H1 (cell line): ENCODE measurements at regions not wholly inside any gene's neighbourhood (a gene's known extent, or its start where the extent isn't known, plus 50 kb on each side); places are given as distances from the start of the nearest gene placed in this dataset.

ENCODE experiments used
- CTCF ChIA-PET: fragments of 300-600 bp; sonication (Branson Sonifier 250); formaldehyde crosslinking; loops from one replicate; lab custom pipeline; 2021; ENCODE audit not compliant: partially characterized antibody; lab: Charles Lee
- POLR2A ChIA-PET: fragments of 300-600 bp; sonication (Branson Sonifier 250); formaldehyde crosslinking; loops from one replicate; lab custom pipeline; 2021; ENCODE audit warnings: inconsistent platforms; ENCODE audit not compliant: partially characterized antibody; lab: Charles Lee
- DNase-seq, 2 experiments: peaks; one replicate each; pipeline versions ENCODE4 v3.0.0 to v3.0.0-alpha.2; 2010 to 2022; ENCODE audit warnings: low spot score in 2 of 2, low read depth in 1 of 2, mixed read lengths in 1 of 2
- FAIRE-seq: peaks from 2 replicates; lab custom pipeline; 2011; peaks lifted over from hg19 to GRCh38; lab: Jason Lieb, UNC
- H2AFZ ChIP-seq: 2 replicates; pipeline ENCODE4 v1.8.1; 2012; ENCODE audit warnings: low read length, inconsistent platforms
- H2AK5ac ChIP-seq: 2 replicates; pipeline ENCODE4 v1.6.1; 2013; ENCODE audit warnings: low read depth, low read length
- H2BK120ac ChIP-seq: replicated peaks from 2 replicates; pipeline ENCODE3; 2013; ENCODE audit warnings: low read depth, low read length, inconsistent platforms
- H2BK12ac ChIP-seq: 2 replicates; pipeline ENCODE4 v1.6.1; 2013; ENCODE audit warnings: low read depth, low read length
- H2BK15ac ChIP-seq: 2 replicates; pipeline ENCODE4 v1.6.1; 2013; ENCODE audit warnings: low read length
- H2BK20ac ChIP-seq: 2 replicates; pipeline ENCODE4 v1.6.1; 2013; ENCODE audit warnings: low read length
- H2BK5ac ChIP-seq: 2 replicates; pipeline ENCODE4 v1.6.1; 2013; ENCODE audit warnings: low read depth, low read length
- H3K14ac ChIP-seq: 2 replicates; pipeline ENCODE4 v1.6.1; 2013; ENCODE audit warnings: inconsistent platforms; ENCODE audit not compliant: insufficient read length
- H3K18ac ChIP-seq: 2 replicates; pipeline ENCODE4 v1.6.1; 2013; ENCODE audit warnings: low read length; ENCODE audit errors: extremely low read depth
- H3K23ac ChIP-seq: 2 replicates; pipeline ENCODE4 v1.6.1; 2013; ENCODE audit warnings: inconsistent platforms; ENCODE audit not compliant: insufficient read length
- H3K23me2 ChIP-seq: 2 replicates; pipeline ENCODE4 v1.6.1; 2013; ENCODE audit warnings: low read depth, low read length
- H3K27ac ChIP-seq: 2 replicates; pipeline ENCODE4 v1.6.1; 2011; ENCODE audit warnings: low read depth, low read length, inconsistent platforms
- H3K27me3 ChIP-seq, 4 experiments: replicated peaks in 1 of 4; 1 replicate in 1 of 4; 2 replicates in 3 of 4; pipeline versions ENCODE4 v1.6.1 to v1.8.1; 2011 to 2013; ENCODE audit warnings: low read length in 3 of 4, mild to moderate bottlenecking in 3 of 4, inconsistent platforms in 2 of 4, mixed read lengths in 2 of 4, moderate library complexity in 1 of 4; ENCODE audit not compliant: control insufficient read depth in 3 of 4, insufficient read depth in 3 of 4; ENCODE audit errors: extremely low read depth in 1 of 4
- H3K36me3 ChIP-seq, 4 experiments: 2 replicates each; pipeline versions ENCODE4 v1.6.1 to v1.8.1; 2011 to 2013; ENCODE audit warnings: mild to moderate bottlenecking in 4 of 4, low read length in 3 of 4, moderate library complexity in 2 of 4, control low read depth in 1 of 4, inconsistent platforms in 1 of 4; ENCODE audit not compliant: insufficient read depth in 4 of 4, control insufficient read depth in 2 of 4
- H3K4ac ChIP-seq: replicated peaks from 2 replicates; pipeline ENCODE3; 2013; ENCODE audit warnings: low read length, low read depth, mixed read lengths, inconsistent platforms; ENCODE audit not compliant: insufficient read length
- H3K4me1 ChIP-seq, 4 experiments: replicated peaks in 1 of 4; 1 replicate in 1 of 4; 2 replicates in 3 of 4; pipeline versions ENCODE4 v1.6.1 to v1.8.1; 2011 to 2013; ENCODE audit warnings: low read length in 3 of 4, inconsistent platforms in 2 of 4, mixed read lengths in 1 of 4; ENCODE audit not compliant: insufficient read depth in 4 of 4, control insufficient read depth in 3 of 4
- H3K4me2 ChIP-seq, 2 experiments: 2 replicates each; pipeline versions ENCODE4 v1.6.1 to v1.8.1; 2011 to 2013; ENCODE audit warnings: low read depth in 2 of 2, low read length in 2 of 2, control low read depth in 1 of 2, inconsistent platforms in 1 of 2, mild to moderate bottlenecking in 1 of 2; ENCODE audit not compliant: insufficient read depth in 1 of 2
- H3K4me3 ChIP-seq, 4 experiments: fragments of 200-600, 300-600 bp in 1 of 4; sonication (generic), shearing (Covaris generic), sonication (Bioruptor Twin) in 1 of 4; 2 replicates each; pipeline versions ENCODE4 v1.5.1 to v1.8.1; 2011 to 2016; ENCODE audit warnings: low read length in 4 of 4, low read depth in 3 of 4, control low read depth in 2 of 4, inconsistent platforms in 2 of 4, mild to moderate bottlenecking in 2 of 4, mixed read lengths in 1 of 4, moderate library complexity in 1 of 4; ENCODE audit not compliant: insufficient read depth in 2 of 4; ENCODE audit errors: extremely low read depth in 1 of 4
- H3K56ac ChIP-seq: replicated peaks from 2 replicates; pipeline ENCODE3; 2013; ENCODE audit warnings: low read depth, mild to moderate bottlenecking, mixed read lengths, low read length, inconsistent platforms; ENCODE audit not compliant: insufficient read length
- H3K79me1 ChIP-seq: 2 replicates; pipeline ENCODE4 v1.6.1; 2013; ENCODE audit warnings: low read depth, low read length, control low read depth
- H3K79me2 ChIP-seq, 2 experiments: 2 replicates each; pipeline versions ENCODE4 v1.6.1 to v1.8.1; 2012 to 2013; ENCODE audit warnings: low read length in 2 of 2, mild to moderate bottlenecking in 2 of 2, inconsistent platforms in 1 of 2; ENCODE audit not compliant: insufficient read depth in 2 of 2, control insufficient read depth in 1 of 2
- H3K9ac ChIP-seq, 4 experiments: replicated peaks in 1 of 4; 1 replicate in 1 of 4; 2 replicates in 3 of 4; pipeline versions ENCODE4 v1.6.1 to v1.8.1; 2011 to 2013; ENCODE audit warnings: low read depth in 3 of 4, low read length in 3 of 4, control low read depth in 2 of 4, mild to moderate bottlenecking in 2 of 4, moderate library complexity in 2 of 4, inconsistent platforms in 1 of 4; ENCODE audit errors: extremely low read depth in 1 of 4
- H3K9me3 ChIP-seq, 2 experiments: 2 replicates each; pipeline versions ENCODE4 v1.6.1 to v1.8.1; 2012 to 2013; ENCODE audit warnings: mild to moderate bottlenecking in 2 of 2, moderate library complexity in 2 of 2, control low read depth in 1 of 2, inconsistent platforms in 1 of 2, low read depth in 1 of 2, low read length in 1 of 2, mixed read lengths in 1 of 2; ENCODE audit not compliant: insufficient read depth in 2 of 2
- H4K20me1 ChIP-seq, 2 experiments: replicated peaks in 1 of 2; 2 replicates each; pipeline versions ENCODE3 to v1.8.1; 2011 to 2013; ENCODE audit warnings: inconsistent platforms in 2 of 2, low read length in 2 of 2, mild to moderate bottlenecking in 1 of 2; ENCODE audit not compliant: insufficient read depth in 2 of 2, control insufficient read depth in 1 of 2
- H4K5ac ChIP-seq: 2 replicates; pipeline ENCODE4 v1.6.1; 2013; ENCODE audit warnings: low read length, low read depth, mixed read lengths, inconsistent platforms; ENCODE audit not compliant: insufficient read length
- H4K8ac ChIP-seq: 2 replicates; pipeline ENCODE4 v1.8.0; 2013; ENCODE audit warnings: mild to moderate bottlenecking, moderate library complexity, low read length, inconsistent platforms; ENCODE audit not compliant: insufficient read depth; ENCODE audit errors: extremely low read depth
- H4K91ac ChIP-seq: replicated peaks from 2 replicates; pipeline ENCODE3; 2013; ENCODE audit warnings: low read length, mixed read lengths, inconsistent platforms; ENCODE audit not compliant: insufficient read length
- BRCA1 ChIP-seq: IDR thresholded peaks from 2 replicates; pipeline ENCODE4 v1.6.1; 2012; ENCODE audit warnings: low read depth, low read length, improper control_type of control experiment
- JUN ChIP-seq: IDR thresholded peaks from 2 replicates; pipeline ENCODE4 v1.6.1; 2011; ENCODE audit warnings: low read depth, mild to moderate bottlenecking, improper control_type of control experiment, low read length
- KDM1A ChIP-seq: fragments of 200-600, 300-600 bp; sonication (generic); IDR thresholded peaks from 2 replicates; pipeline ENCODE4 v1.7.1; 2016; ENCODE audit warnings: mild to moderate bottlenecking, low read length, borderline replicate concordance
- MAFK ChIP-seq: IDR thresholded peaks from 2 replicates; pipeline ENCODE4 v1.6.1; 2012; ENCODE audit warnings: low read depth, mild to moderate bottlenecking, improper control_type of control experiment, low read length
- POLR2AphosphoS5 ChIP-seq: IDR thresholded peaks from 2 replicates; pipeline ENCODE4 v1.6.1; 2011; ENCODE audit warnings: low read depth, low read length
- RXRA ChIP-seq: IDR thresholded peaks from 2 replicates; pipeline ENCODE4 v1.6.1; 2011; ENCODE audit warnings: low read depth, mild to moderate bottlenecking, low read length, moderate library complexity; ENCODE audit not compliant: insufficient read depth
- SAP30 ChIP-seq: fragments of 300-600 bp; sonication (generic); IDR thresholded peaks from 2 replicates; pipeline ENCODE4 v1.7.1; 2012; ENCODE audit warnings: low read length, moderate library complexity, mild to moderate bottlenecking, inconsistent platforms; ENCODE audit not compliant: insufficient read depth, insufficient replicate concordance
- SP4 ChIP-seq: IDR thresholded peaks from 2 replicates; pipeline ENCODE4 v1.6.1; 2012; ENCODE audit warnings: low read length, inconsistent platforms
- TCF12 ChIP-seq: IDR thresholded peaks from 2 replicates; pipeline ENCODE4 v1.6.1; 2011; ENCODE audit warnings: low read depth, mild to moderate bottlenecking, low read length
- WGBS, 2 experiments: shearing (Covaris generic) in 1 of 2; methylation state at CpG; one replicate each; pipeline versions ENCODE4 v1.1.6 to v1.1.7; 2013 to 2015; ENCODE audit warnings: low lambda C conversion rate in 2 of 2, mixed read lengths in 2 of 2, inconsistent platforms in 1 of 2, low coverage in 1 of 2, missing lambda C conversion rate in 1 of 2; ENCODE audit not compliant: insufficient replicate concordance in 2 of 2, insufficient coverage in 1 of 2, insufficient read length in 1 of 2; ENCODE audit errors: extremely low coverage in 1 of 2, missing lambda C conversion rate in 1 of 2; 5-methylcytosine and 5-hydroxymethylcytosine counted together
- TF ChIP-seq, protein P1 (sequence below), 3 experiments: IDR thresholded peaks; 1 replicate in 2 of 3; 2 replicates in 1 of 3; pipeline versions ENCODE4 v1.5.1 to v1.6.1; 2011; ENCODE audit warnings: low read length in 3 of 3, mild to moderate bottlenecking in 3 of 3, inconsistent platforms in 2 of 3, low read depth in 1 of 3, moderate library complexity in 1 of 3; ENCODE audit not compliant: insufficient read depth in 1 of 3; ENCODE audit errors: control extremely low read depth in 1 of 3

GRCh38 chr12:68510397-68510796 is 100.3 kb upstream of the RAP1B start:
- Histone ChIP-seq H3K23me2 (no peaks in the 10 kb centered on the region), H3K9ac (no peak overlapping the region), H3K4me2 (no peak overlapping the region), H2BK120ac (no peak overlapping the region), H3K27me3 (no peaks in the 10 kb centered on the region), H4K5ac (no peak overlapping the region), H3K36me3 (no peaks in the 10 kb centered on the region), H3K27ac (no peak overlapping the region), H3K14ac (no peak overlapping the region), H2BK20ac (no peak overlapping the region), H3K18ac (no peak overlapping the region), H3K79me1 (no peaks in the 10 kb centered on the region), H2BK5ac (no peak overlapping the region), H3K79me2 (no peaks in the 10 kb centered on the region), H2AK5ac (no peak overlapping the region), H2AFZ (no peak overlapping the region), H4K8ac (no peak overlapping the region), H2BK15ac (no peak overlapping the region), H3K9me3 (no peaks in the 10 kb centered on the region), H4K20me1 (no peaks in the 10 kb centered on the region), H4K91ac (no peak overlapping the region), H2BK12ac (no peak overlapping the region), H3K23ac (no peak overlapping the region), H3K4me3 (no peak overlapping the region), H3K56ac (no peak overlapping the region), H3K4me1 (no peaks in the 10 kb centered on the region), H3K4ac (no peak overlapping the region)
- TF ChIP-seq RXRA: no peak
- TF ChIP-seq TCF12: no peak
- TF ChIP-seq SAP30: no peak
- TF ChIP-seq, protein P1, sequence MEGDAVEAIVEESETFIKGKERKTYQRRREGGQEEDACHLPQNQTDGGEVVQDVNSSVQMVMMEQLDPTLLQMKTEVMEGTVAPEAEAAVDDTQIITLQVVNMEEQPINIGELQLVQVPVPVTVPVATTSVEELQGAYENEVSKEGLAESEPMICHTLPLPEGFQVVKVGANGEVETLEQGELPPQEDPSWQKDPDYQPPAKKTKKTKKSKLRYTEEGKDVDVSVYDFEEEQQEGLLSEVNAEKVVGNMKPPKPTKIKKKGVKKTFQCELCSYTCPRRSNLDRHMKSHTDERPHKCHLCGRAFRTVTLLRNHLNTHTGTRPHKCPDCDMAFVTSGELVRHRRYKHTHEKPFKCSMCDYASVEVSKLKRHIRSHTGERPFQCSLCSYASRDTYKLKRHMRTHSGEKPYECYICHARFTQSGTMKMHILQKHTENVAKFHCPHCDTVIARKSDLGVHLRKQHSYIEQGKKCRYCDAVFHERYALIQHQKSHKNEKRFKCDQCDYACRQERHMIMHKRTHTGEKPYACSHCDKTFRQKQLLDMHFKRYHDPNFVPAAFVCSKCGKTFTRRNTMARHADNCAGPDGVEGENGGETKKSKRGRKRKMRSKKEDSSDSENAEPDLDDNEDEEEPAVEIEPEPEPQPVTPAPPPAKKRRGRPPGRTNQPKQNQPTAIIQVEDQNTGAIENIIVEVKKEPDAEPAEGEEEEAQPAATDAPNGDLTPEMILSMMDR (IDR thresholded peaks at IDR 0.05; ENCODE audit: control extremely low read depth in 1 of 3, insufficient read depth in 1 of 3, low read depth in 1 of 3, low read length in 3 of 3): no peak
- no peak for TF ChIP-seq BRCA1
- TF ChIP-seq JUN: no peak
- no peak for TF ChIP-seq KDM1A
- TF ChIP-seq MAFK: no peak
- TF ChIP-seq POLR2AphosphoS5: no peak
- TF ChIP-seq SP4: no peak
- 89% methylated on average over 1 of the region's 1 CpG; no CpG with 5 or more reads in 1 of the 2 experiments for WGBS, 2 experiments
- ChIA-PET POLR2A (interaction anchor here (1.6 kb wide), 1 partner anchor 10 kb away, joined by 4 read pairs; no protein-coding TSS in a partner anchor), CTCF (interaction anchor here (0.9 to 2.2 kb wide), 2 partner anchors 10 to 175 kb away, joined by 3 to 13 read pairs; no protein-coding TSS in a partner anchor)
- FAIRE-seq (no peak), DNase-seq (no peak)
